ENCODE measurements at regions not wholly inside any gene's neighbourhood (a gene's known extent, or its start where the extent isn't known, plus 50 kb on each side); places are given as distances from the start of the nearest gene placed in this dataset.

DNA sequence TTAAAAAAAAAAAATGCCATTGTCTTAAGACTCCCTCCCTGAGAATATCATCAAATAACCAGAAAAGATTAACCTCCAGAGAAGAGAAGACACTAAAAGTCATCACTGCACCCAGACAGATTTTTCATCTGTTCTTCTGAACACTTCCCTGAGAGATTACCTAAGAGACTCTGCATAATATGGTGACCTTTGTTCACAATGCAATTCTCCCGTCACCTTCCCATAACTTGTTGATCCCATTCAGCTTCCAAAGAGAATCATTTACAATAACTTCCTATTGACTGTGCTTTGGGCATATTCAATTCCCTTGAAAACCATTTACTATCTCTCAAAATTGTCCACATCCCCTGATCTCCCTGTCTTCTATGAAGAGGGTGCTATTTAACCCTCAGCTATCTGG, 85.1 kb upstream of the SMAD1 start:
- no peak for TF ChIP-seq SUZ12 (IDR thresholded peaks at IDR 0.05; ENCODE audit: extremely low read depth, insufficient read depth, insufficient read length)
- no peak for TF ChIP-seq YY1 (IDR thresholded peaks at IDR 0.05; ENCODE audit: insufficient read depth, insufficient read length)

Measured in NT2/D1 (cell line).